Neural cell (in vitro differentiated cells): ENCODE measurements at regions not wholly inside any gene's neighbourhood (a gene's known extent, or its start where the extent isn't known, plus 50 kb on each side); places are given as distances from the start of the nearest gene placed in this dataset.

Experiments
- H2AFZ ChIP-seq: fragments of 200-600, 300-800 bp; sonication (generic), shearing (Covaris generic); 2 replicates; pipeline ENCODE4 v1.6.0; 2014; ENCODE audit warnings: low read depth, mild to moderate bottlenecking, antibody characterized with exemption, low read length, moderate library complexity
- H3F3A ChIP-seq: fragments of 200-600 bp; shearing (Covaris generic); 2 replicates; pipeline ENCODE4 v1.6.1; 2016; ENCODE audit warnings: mild to moderate bottlenecking, moderate library complexity, mixed read lengths, antibody characterized with exemption, low read length; ENCODE audit not compliant: insufficient read depth, poor library complexity, severe bottlenecking
- H3K27ac ChIP-seq: fragments of 200-600, 300-800 bp; sonication (generic), shearing (Covaris generic); 2 replicates; pipeline ENCODE4 v1.5.1; 2014; ENCODE audit warnings: mild to moderate bottlenecking, low read length, moderate library complexity
- H3K27me3 ChIP-seq: fragments of 300-800, 200-600 bp; sonication (generic), shearing (Covaris generic); 2 replicates; pipeline ENCODE4 v1.6.0; 2014; ENCODE audit warnings: mild to moderate bottlenecking, low read depth, low read length, moderate library complexity; ENCODE audit not compliant: insufficient read depth
- H3K36me3 ChIP-seq: fragments of 300-800, 200-600 bp; sonication (generic), shearing (Covaris generic); 2 replicates; pipeline ENCODE4 v1.5.1; 2014; ENCODE audit warnings: mild to moderate bottlenecking, antibody characterized with exemption, low read length, moderate library complexity; ENCODE audit not compliant: insufficient read depth
- H3K4me2 ChIP-seq: fragments of 300-800, 200-600 bp; sonication (generic), shearing (Covaris generic); 2 replicates; pipeline ENCODE4 v1.6.0; 2014; ENCODE audit warnings: mild to moderate bottlenecking, low read length
- H3K4me3 ChIP-seq: fragments of 300-800, 200-600 bp; sonication (generic), shearing (Covaris generic); 2 replicates; pipeline ENCODE4 v1.5.1; 2014; ENCODE audit warnings: mild to moderate bottlenecking, low read length, moderate library complexity
- H3K79me2 ChIP-seq: fragments of 200-600 bp; shearing (Covaris generic); replicated peaks from 2 replicates; pipeline ENCODE4 v1.6.0; 2014; ENCODE audit warnings: mild to moderate bottlenecking, low read length, moderate library complexity; ENCODE audit not compliant: insufficient read depth
- H3K9ac ChIP-seq: fragments of 300-800, 200-600 bp; sonication (generic), shearing (Covaris generic); 2 replicates; pipeline ENCODE4 v1.6.1; 2016; ENCODE audit warnings: mild to moderate bottlenecking, low read length, mixed read lengths
- H3K9me2 ChIP-seq: fragments of 200-600 bp; shearing (Covaris generic); 2 replicates; pipeline ENCODE4 v1.6.1; 2016; ENCODE audit warnings: mild to moderate bottlenecking, low read length, mixed read lengths; ENCODE audit not compliant: insufficient read depth
- H3K9me3 ChIP-seq: fragments of 200-600, 300-800 bp; sonication (generic), shearing (Covaris generic); 2 replicates; pipeline ENCODE4 v1.6.1; 2016; ENCODE audit warnings: mild to moderate bottlenecking, mixed run types, low read length, moderate library complexity, mixed read lengths
- H4K20me1 ChIP-seq: fragments of 200-600 bp; shearing (Covaris generic); 2 replicates; pipeline ENCODE4 v1.6.1; 2016; ENCODE audit warnings: mild to moderate bottlenecking, mixed run types; ENCODE audit not compliant: insufficient read depth
- EP300 ChIP-seq: fragments of 450-650 bp; conservative IDR thresholded peaks from 2 replicates; pipeline ENCODE4 v1.6.1; 2014; ENCODE audit warnings: antibody characterized with exemption, mild to moderate bottlenecking, moderate library complexity; ENCODE audit not compliant: poor library complexity, severe bottlenecking
- EZH2 ChIP-seq: fragments of 200-600, 300-800 bp; shearing (Covaris generic), sonication (generic); IDR thresholded peaks from 2 replicates; pipeline ENCODE4 v1.6.1; 2014; ENCODE audit warnings: antibody characterized with exemption, low read length, borderline replicate concordance, mild to moderate bottlenecking; ENCODE audit not compliant: insufficient read depth, poor library complexity, severe bottlenecking
- MXI1 ChIP-seq: fragments of 450-650 bp; conservative IDR thresholded peaks from 2 replicates; pipeline ENCODE4 v1.6.1; 2014; ENCODE audit warnings: antibody characterized with exemption, mild to moderate bottlenecking; ENCODE audit not compliant: poor library complexity, severe bottlenecking
- POLR2AphosphoS5 ChIP-seq: IDR thresholded peaks from 2 replicates; pipeline ENCODE4 v1.6.1; 2012
- RAD21 ChIP-seq: fragments of 450-650 bp; conservative IDR thresholded peaks from 2 replicates; pipeline ENCODE4 v1.6.1; 2014; ENCODE audit warnings: antibody characterized with exemption, mild to moderate bottlenecking, moderate library complexity
- SMC3 ChIP-seq: fragments of 450-650 bp; conservative IDR thresholded peaks from 2 replicates; pipeline ENCODE4 v1.6.1; 2014; ENCODE audit warnings: antibody characterized with exemption, mild to moderate bottlenecking, moderate library complexity; ENCODE audit not compliant: poor library complexity
- TAF1 ChIP-seq: IDR thresholded peaks from 2 replicates; pipeline ENCODE4 v1.6.1; 2012; ENCODE audit warnings: low read depth
- TF ChIP-seq, protein P1 (sequence below): fragments of 450-650 bp; IDR thresholded peaks from 2 replicates; pipeline ENCODE4 v1.5.1; 2014; ENCODE audit warnings: antibody characterized with exemption, mild to moderate bottlenecking, moderate library complexity; ENCODE audit not compliant: poor library complexity, severe bottlenecking
- TF ChIP-seq, protein P2 (sequence below): IDR thresholded peaks from 2 replicates; pipeline ENCODE4 v1.6.1; 2012; ENCODE audit warnings: borderline replicate concordance

DNA sequence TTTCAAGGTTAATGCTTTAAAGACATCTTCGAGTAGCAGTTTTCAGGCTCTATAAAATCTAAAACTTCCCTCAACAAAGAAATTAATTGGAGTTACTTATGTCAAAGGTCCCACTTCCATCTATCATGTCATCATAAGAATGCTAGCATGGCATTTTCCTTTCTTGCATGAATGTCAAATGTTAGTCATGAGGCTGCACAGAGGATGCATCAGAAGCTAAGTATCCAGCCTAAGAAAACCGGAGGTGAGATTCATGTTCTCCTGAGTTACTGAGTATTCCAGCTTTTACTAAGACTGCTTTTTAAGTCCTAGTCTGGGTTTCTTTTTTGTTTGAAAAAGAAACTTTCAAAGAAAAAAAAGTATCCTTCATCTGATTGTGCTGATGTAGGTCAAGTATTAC lies 130.6 kb upstream of the CDH19 start:
- H3K4me3 ChIP-seq = no peak overlapping the region
- no peaks in the 10 kb centered on the region for H3K9me3 ChIP-seq
- H3K4me2 ChIP-seq = no peak overlapping the region
- no peaks in the 10 kb centered on the region for H3K9me2 ChIP-seq
- TF ChIP-seq, protein P1, sequence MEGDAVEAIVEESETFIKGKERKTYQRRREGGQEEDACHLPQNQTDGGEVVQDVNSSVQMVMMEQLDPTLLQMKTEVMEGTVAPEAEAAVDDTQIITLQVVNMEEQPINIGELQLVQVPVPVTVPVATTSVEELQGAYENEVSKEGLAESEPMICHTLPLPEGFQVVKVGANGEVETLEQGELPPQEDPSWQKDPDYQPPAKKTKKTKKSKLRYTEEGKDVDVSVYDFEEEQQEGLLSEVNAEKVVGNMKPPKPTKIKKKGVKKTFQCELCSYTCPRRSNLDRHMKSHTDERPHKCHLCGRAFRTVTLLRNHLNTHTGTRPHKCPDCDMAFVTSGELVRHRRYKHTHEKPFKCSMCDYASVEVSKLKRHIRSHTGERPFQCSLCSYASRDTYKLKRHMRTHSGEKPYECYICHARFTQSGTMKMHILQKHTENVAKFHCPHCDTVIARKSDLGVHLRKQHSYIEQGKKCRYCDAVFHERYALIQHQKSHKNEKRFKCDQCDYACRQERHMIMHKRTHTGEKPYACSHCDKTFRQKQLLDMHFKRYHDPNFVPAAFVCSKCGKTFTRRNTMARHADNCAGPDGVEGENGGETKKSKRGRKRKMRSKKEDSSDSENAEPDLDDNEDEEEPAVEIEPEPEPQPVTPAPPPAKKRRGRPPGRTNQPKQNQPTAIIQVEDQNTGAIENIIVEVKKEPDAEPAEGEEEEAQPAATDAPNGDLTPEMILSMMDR = no peak
- no peak for TF ChIP-seq MXI1
- TF ChIP-seq EZH2 = no peak
- no peak for TF ChIP-seq RAD21
- TF ChIP-seq EP300 = no peak
- TF ChIP-seq POLR2AphosphoS5 = no peak
- TF ChIP-seq, protein P2, sequence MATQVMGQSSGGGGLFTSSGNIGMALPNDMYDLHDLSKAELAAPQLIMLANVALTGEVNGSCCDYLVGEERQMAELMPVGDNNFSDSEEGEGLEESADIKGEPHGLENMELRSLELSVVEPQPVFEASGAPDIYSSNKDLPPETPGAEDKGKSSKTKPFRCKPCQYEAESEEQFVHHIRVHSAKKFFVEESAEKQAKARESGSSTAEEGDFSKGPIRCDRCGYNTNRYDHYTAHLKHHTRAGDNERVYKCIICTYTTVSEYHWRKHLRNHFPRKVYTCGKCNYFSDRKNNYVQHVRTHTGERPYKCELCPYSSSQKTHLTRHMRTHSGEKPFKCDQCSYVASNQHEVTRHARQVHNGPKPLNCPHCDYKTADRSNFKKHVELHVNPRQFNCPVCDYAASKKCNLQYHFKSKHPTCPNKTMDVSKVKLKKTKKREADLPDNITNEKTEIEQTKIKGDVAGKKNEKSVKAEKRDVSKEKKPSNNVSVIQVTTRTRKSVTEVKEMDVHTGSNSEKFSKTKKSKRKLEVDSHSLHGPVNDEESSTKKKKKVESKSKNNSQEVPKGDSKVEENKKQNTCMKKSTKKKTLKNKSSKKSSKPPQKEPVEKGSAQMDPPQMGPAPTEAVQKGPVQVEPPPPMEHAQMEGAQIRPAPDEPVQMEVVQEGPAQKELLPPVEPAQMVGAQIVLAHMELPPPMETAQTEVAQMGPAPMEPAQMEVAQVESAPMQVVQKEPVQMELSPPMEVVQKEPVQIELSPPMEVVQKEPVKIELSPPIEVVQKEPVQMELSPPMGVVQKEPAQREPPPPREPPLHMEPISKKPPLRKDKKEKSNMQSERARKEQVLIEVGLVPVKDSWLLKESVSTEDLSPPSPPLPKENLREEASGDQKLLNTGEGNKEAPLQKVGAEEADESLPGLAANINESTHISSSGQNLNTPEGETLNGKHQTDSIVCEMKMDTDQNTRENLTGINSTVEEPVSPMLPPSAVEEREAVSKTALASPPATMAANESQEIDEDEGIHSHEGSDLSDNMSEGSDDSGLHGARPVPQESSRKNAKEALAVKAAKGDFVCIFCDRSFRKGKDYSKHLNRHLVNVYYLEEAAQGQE = no peak
- TF ChIP-seq SMC3 = no peak
- TF ChIP-seq TAF1 = no peak
- no peak overlapping the region for H3K9ac ChIP-seq
- no peak overlapping the region for H2AFZ ChIP-seq
- H3K79me2 ChIP-seq = no peaks in the 10 kb centered on the region
- H3K27ac ChIP-seq = no peak overlapping the region
- H3F3A ChIP-seq = no peaks in the 10 kb centered on the region
- H3K36me3 ChIP-seq = no peaks in the 10 kb centered on the region
- no peaks in the 10 kb centered on the region for H3K27me3 ChIP-seq
- H4K20me1 ChIP-seq = no peaks in the 10 kb centered on the region

DNA sequence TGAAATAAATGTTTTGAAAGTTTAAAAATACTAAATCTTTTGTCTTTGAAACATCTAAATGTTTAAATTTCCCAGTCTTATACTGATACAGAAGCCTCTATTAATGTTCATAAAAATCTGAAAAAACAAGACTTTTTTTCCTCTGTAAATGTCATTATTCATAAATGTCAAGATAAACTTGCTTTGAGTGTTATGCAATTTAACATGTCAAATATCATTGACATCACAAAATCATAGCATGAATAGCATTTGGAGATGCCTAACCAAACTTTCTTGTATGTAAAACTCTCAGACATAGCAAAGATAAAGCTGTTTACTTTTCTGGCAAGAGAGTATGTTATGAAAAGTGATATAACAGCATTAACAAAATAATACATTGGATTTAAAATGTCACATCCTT lies 128.0 kb upstream of the CDH19 start:
- H4K20me1 ChIP-seq = no peaks in the 10 kb centered on the region
- H3K4me2 ChIP-seq = no peak overlapping the region
- H3K4me3 ChIP-seq = no peak overlapping the region
- no peaks in the 10 kb centered on the region for H3K36me3 ChIP-seq
- TF ChIP-seq EP300 (peak; percentile 70), EZH2 (no peak), MXI1 (no peak), POLR2AphosphoS5 (peak; percentile 21)
- H3K9me3 ChIP-seq = no peaks in the 10 kb centered on the region
- H3K79me2 ChIP-seq = no peaks in the 10 kb centered on the region
- H3K9me2 ChIP-seq = no peaks in the 10 kb centered on the region
- no peaks in the 10 kb centered on the region for H3K27me3 ChIP-seq
- no peak overlapping the region for H2AFZ ChIP-seq
- H3K9ac ChIP-seq = no peak overlapping the region
- H3K27ac ChIP-seq = no peak overlapping the region
- no peaks in the 10 kb centered on the region for H3F3A ChIP-seq
